Left cardiac atrium (tissue), 4 donors: ENCODE measurements at regions not wholly inside any gene's neighbourhood (a gene's known extent, or its start where the extent isn't known, plus 50 kb on each side); places are given as distances from the start of the nearest gene placed in this dataset.

Experiments used
- ATAC-seq, 2 donors: fragments of 200-7000 bp; cut with Tn5 transposase; one replicate each; pipeline ENCODE4 v1.9.1; 2020; ENCODE audit warnings: mild to moderate bottlenecking in 2 of 2, moderate library complexity in 2 of 2
- DNase-seq: peaks from one replicate; pipeline ENCODE4 v3.0.0-alpha.2; 2020
- intact Hi-C, 2 donors: fragments of 100-400 bp; cut with DNase I; formaldehyde crosslinking; loops; one replicate each; pipeline versions ENCODE4 v1.14.1 to v1.15.1; 2022 to 2023
- donor health status: DM: no; HTN: yes; CAD: no.
- donor health status: DM: no; HTN: yes; CAD: no; lungs with severe emphysema.
- donor health status: DM: yes; HTN: yes; CAD: no.
- donor health status: Dilated cardiomyopathy.

GRCh38 chr16:50899951-50900350 is 158.1 kb downstream of the CYLD start:
- intact Hi-C loops, result no loop called here
- ATAC-seq (no peak), DNase-seq (no peak)

GRCh38 chr16:50889746-50890145 is 147.9 kb downstream of the CYLD start:
- intact Hi-C loops, result no loop called here
- DNase-seq (no peak), ATAC-seq (no peak)

GRCh38 chr16:50889276-50889675 is 147.4 kb downstream of the CYLD start:
- ATAC-seq (no peak), DNase-seq (no peak)
- intact Hi-C loops, result no loop called here

DNA sequence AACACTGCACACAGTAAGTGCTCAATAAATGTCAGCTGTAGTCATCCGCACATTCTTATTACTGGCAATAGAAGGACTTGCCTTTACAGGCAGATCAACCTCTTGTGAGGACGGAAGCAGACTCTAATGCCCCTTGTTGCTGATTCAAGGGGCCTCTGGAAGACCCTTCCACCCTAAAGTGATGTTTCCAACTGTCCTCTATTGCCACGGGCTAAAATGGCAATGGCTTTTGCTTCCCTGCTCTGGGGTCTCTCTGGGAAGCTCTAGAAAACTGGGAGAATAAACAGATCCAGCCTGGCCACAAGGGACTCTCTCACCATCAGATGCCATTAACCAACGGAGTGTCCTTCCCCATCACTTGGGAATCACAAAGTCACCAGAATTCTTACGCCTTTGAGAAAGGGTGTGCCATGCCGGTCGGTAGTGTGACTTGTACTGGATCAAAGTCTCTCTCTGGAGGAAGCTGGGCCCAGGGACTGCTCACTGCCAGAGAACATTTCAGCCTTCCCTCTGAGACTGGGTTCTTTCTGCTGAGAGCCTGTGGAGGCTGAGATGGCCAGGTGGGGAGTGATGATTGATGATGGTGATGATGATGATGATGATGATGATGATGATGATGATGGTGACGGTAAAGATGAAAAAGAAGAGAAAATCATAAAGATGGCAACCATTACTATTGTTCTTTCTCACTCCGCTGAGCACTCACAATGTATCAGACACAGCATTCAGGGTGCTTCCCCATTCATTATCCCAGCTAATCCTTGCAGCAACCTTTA is 146.8 kb downstream of the CYLD start:
- ATAC-seq (no peak), DNase-seq (no peak)
- intact Hi-C loops, result no loop called here

- no peak for DNase-seq
- intact Hi-C loops, result no loop called here
- no peak for ATAC-seq
Measured at GRCh38 chr16:50887500-50888298, 145.8 kb downstream of the CYLD start.

GRCh38 chr16:50884066-50884860 is 142.4 kb downstream of the CYLD start:
- intact Hi-C loops, result no loop called here

GRCh38 chr16:50881956-50882355 is 140.1 kb downstream of the CYLD start:
- DNase-seq, result no peak
- no peak for ATAC-seq
- intact Hi-C loops, result no loop called here

More at GRCh38 chr16:50884066-50884860, 142.4 kb downstream of the CYLD start:
- DNase-seq (no peak), ATAC-seq (no peak)

DNA sequence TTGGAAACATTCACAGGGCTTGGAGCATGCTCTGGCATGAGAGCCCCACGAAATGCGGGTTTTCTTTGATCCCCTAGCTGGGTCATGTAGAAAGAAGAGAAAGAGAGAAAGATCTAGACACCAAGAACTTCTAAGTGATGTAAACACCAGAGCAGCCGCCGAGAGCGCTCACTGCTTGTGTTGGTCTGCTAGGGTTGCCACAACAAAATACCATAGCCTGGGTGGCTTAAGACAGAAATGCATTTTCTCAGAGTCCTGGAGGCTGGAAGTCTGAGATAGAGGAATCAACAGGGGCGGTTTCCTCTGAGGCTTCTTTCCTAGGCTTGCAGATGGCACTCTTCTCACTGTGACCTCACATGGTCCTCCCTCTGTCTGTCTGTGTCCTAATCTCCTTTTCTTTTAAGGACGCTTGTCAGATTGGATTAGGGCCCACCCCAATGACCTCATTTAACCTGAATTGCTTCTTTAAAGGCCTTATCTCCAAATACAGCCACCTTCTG is 139.5 kb downstream of the CYLD start:
- intact Hi-C loops, result no loop called here
- no peak for ATAC-seq
- DNase-seq, result no peak

- no peak for DNase-seq
- no peak for ATAC-seq
- intact Hi-C loops, result no loop called here
Measured at GRCh38 chr16:50880926-50881325, 139.0 kb downstream of the CYLD start.

- intact Hi-C loops, result no loop called here
- DNase-seq (no peak), ATAC-seq (no peak)
Measured at GRCh38 chr16:50879873-50880695, 138.2 kb downstream of the CYLD start.

DNA sequence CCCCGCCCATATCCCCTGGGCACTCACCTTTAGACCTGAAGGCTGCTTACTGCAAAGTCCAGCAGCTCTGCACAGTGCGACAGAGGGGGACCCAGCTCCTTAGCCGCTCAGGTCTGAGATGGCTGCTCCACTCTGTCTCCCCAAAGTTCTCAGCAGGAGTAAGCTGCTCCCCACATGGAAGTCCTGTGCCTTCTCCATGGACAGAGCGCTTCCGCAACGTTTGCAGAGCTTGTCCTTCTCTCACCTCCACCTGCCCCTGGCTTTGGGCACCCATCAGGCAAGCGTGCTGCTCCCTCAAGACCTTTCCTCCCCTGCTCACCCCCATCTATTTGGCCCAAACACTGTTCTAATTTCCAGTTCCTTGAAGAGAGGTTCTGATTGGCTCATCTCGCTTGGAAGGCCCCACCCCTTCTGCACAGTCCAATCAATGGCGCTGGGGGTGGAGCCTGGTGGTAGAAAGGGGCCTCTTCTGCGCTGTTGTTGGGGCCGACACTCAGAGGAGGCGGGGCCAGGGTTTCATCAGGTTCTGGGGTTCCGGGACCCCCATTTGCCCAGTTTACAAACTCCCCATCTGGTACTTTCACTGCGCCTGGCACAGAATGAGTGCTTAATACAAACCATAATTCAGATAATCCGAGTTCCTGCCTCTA is 137.2 kb downstream of the CYLD start:
- ATAC-seq, result no peak
- intact Hi-C loops, result no loop called here
- no peak for DNase-seq

DNA sequence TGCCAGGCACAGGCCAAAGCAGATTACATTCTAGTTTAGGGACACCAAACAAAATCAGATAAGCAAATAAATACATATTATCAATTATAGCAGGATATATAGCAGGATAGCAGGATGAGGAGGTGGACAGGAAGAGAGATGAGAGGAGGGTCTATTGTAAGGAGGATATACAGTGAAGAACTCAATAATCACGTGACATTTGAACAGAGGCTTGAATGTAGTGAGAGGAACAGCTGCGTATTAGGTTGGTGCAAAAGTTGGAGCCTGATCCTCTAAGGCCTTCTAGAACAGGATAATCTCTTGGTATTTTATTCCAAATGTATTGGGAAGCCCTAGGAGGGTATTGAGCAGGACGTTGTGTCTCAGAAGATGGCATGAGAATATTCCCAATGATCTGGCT is 136.7 kb downstream of the CYLD start:
- intact Hi-C loops, result no loop called here
- no peak for DNase-seq
- ATAC-seq, result no peak

DNA sequence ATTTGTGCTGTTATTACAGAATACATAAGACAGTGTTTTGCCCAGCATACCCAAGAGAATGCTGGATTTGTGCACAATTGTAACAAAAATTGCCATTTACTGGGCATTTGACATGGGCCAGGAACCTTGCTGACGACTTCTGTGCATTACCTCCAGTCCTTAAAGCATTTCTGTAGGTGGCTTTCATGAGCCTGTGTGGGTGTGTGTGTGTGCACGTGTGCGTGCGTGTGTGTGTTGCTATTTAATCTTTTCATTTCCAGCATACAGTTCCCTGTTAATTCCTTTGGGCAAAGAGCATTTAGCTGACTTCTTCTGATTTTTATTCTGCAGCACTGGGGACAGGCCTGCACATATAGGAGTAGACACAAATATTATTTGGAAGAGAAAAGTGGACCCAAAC is 134.4 kb downstream of the CYLD start:
- intact Hi-C loops, result no loop called here
- ATAC-seq, result no peak

GRCh38 chr16:50868577-50868976 is 126.7 kb downstream of the CYLD start:
- DNase-seq (no peak), ATAC-seq (no peak)
- intact Hi-C loops, result no loop called here

More for the DNA sequence above, 134.4 kb downstream of the CYLD start:
- no peak for DNase-seq

GRCh38 chr16:50866806-50867205 is 124.9 kb downstream of the CYLD start:
- ATAC-seq, result no peak
- intact Hi-C loops, result no loop called here

GRCh38 chr16:50864386-50864785 is 122.5 kb downstream of the CYLD start:
- DNase-seq (no peak), ATAC-seq (no peak)
- intact Hi-C loops, result no loop called here

More at GRCh38 chr16:50866806-50867205, 124.9 kb downstream of the CYLD start:
- no peak for DNase-seq

DNA sequence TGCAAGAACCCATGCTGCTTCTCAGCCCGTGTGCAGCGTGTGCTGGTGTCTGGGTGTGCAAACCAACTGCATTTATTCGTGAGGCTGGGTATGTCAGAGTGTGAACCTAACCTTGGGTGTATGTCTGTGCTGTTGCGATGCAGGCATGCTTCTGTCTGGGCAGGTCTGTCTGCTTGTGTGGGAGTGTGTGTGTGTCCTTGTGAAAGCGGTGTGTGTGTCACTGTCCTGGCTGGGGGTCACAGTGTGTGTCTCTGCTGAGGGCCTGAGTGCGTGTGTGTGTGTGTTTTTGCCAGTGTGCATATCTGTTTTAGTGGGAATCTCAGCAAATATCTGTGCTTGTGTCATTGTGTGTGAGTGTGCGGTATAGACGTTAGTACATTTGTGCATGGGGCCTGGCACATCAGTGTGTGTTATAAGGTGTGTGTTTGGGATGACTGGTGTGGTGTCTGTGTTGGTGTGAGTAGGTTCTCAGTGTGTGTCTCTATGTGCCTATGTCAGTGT is 121.8 kb downstream of the CYLD start:
- no peak for ATAC-seq
- intact Hi-C loops, result no loop called here
- DNase-seq, result no peak
